ENCODE measurements at regions not wholly inside any gene's neighbourhood (a gene's known extent, or its start where the extent isn't known, plus 50 kb on each side); places are given as distances from the start of the nearest gene placed in this dataset.

GRCh38 chr6:90739339-90739738, 152.5 kb upstream of the MAP3K7 start:
- no peak for FAIRE-seq

- FAIRE-seq, result no peak
Observed at GRCh38 chr6:90730151-90730673, 143.3 kb upstream of the MAP3K7 start.

GRCh38 chr6:90729057-90729456, 142.2 kb upstream of the MAP3K7 start:
- no peak for FAIRE-seq

- no peak for FAIRE-seq
Observed at GRCh38 chr6:90722648-90723047, 135.8 kb upstream of the MAP3K7 start.

- FAIRE-seq, result no peak
Observed at GRCh38 chr6:90720404-90720803, 133.5 kb upstream of the MAP3K7 start.

- no peak for FAIRE-seq
Observed at GRCh38 chr6:90719321-90720195, 132.7 kb upstream of the MAP3K7 start.

GRCh38 chr6:90716376-90716775, 129.5 kb upstream of the MAP3K7 start:
- FAIRE-seq, result no peak

- FAIRE-seq, result no peak
Observed at GRCh38 chr6:90715093-90715655, 128.3 kb upstream of the MAP3K7 start.

GRCh38 chr6:90714319-90714718, 127.4 kb upstream of the MAP3K7 start:
- FAIRE-seq, result no peak

- no peak for FAIRE-seq
Observed at GRCh38 chr6:90712114-90712513, 125.2 kb upstream of the MAP3K7 start.

- no peak for FAIRE-seq
Observed at GRCh38 chr6:90709431-90709996, 122.6 kb upstream of the MAP3K7 start.

GRCh38 chr6:90708206-90708737, 121.4 kb upstream of the MAP3K7 start:
- no peak for FAIRE-seq

GRCh38 chr6:90707246-90707645, 120.4 kb upstream of the MAP3K7 start:
- FAIRE-seq, result no peak

GRCh38 chr6:90703336-90703735, 116.5 kb upstream of the MAP3K7 start:
- no peak for FAIRE-seq

GRCh38 chr6:90701926-90702325, 115.1 kb upstream of the MAP3K7 start:
- FAIRE-seq, result no peak

- no peak for FAIRE-seq
Observed at GRCh38 chr6:90701146-90701781, 114.4 kb upstream of the MAP3K7 start.

- FAIRE-seq, result no peak
Observed at GRCh38 chr6:90695316-90695715, 108.4 kb upstream of the MAP3K7 start.

- no peak for FAIRE-seq
Observed at GRCh38 chr6:90694802-90695201, 107.9 kb upstream of the MAP3K7 start.

- no peak for FAIRE-seq
Observed at GRCh38 chr6:90691823-90692222, 105.0 kb upstream of the MAP3K7 start.

- no peak for FAIRE-seq
Observed at GRCh38 chr6:90689172-90689571, 102.3 kb upstream of the MAP3K7 start.

GRCh38 chr6:90687775-90688380, 101.0 kb upstream of the MAP3K7 start:
- no peak for FAIRE-seq

- FAIRE-seq, result no peak
Observed at GRCh38 chr6:90681863-90682262, 95.0 kb upstream of the MAP3K7 start.

Measured in colon (tissue), 2 donors.